Psoas muscle (tissue), 7 donors: ENCODE measurements at regions not wholly inside any gene's neighbourhood (a gene's known extent, or its start where the extent isn't known, plus 50 kb on each side); places are given as distances from the start of the nearest gene placed in this dataset.

Source experiments
- ATAC-seq, 4 donors: fragments of 200-7000 bp; cut with Tn5 transposase; one replicate each; pipeline ENCODE4 v1.9.1; 2020; ENCODE audit warnings: moderate library complexity in 3 of 4, mild to moderate bottlenecking in 2 of 4
- DNase-seq, 2 donors: peaks; one replicate each; pipeline ENCODE4 v3.0.0-alpha.2; 2020
- H3K27ac ChIP-seq: fragments of 200-600 bp; one replicate; pipeline ENCODE4 v1.8.0; 2022
- H3K27me3 ChIP-seq, 3 donors: fragments of 200-600 bp in 1 of 3; one replicate each; pipeline versions ENCODE4 v1.6.1 to v1.8.0; 2013 to 2022; ENCODE audit warnings: low read length in 2 of 3, mild to moderate bottlenecking in 2 of 3, moderate library complexity in 1 of 3; ENCODE audit not compliant: insufficient read depth in 3 of 3
- H3K36me3 ChIP-seq, 2 donors: fragments of 200-600 bp in 1 of 2; one replicate each; pipeline versions ENCODE4 v1.6.1 to v1.8.0; 2013 to 2022; ENCODE audit warnings: low read depth in 1 of 2, mild to moderate bottlenecking in 1 of 2, moderate library complexity in 1 of 2; ENCODE audit not compliant: insufficient read depth in 1 of 2
- H3K4me1 ChIP-seq: fragments of 200-600 bp; one replicate; pipeline ENCODE4 v1.8.0; 2022
- H3K4me3 ChIP-seq: fragments of 200-600 bp; one replicate; pipeline ENCODE4 v1.8.0; 2022; ENCODE audit warnings: mild to moderate bottlenecking
- H3K9me3 ChIP-seq: fragments of 200-600 bp; one replicate; pipeline ENCODE4 v1.8.0; 2022
- CTCF ChIP-seq: fragments of 200-600 bp; IDR thresholded peaks from one replicate; pipeline ENCODE4 v1.8.0; 2022; ENCODE audit warnings: antibody characterized with exemption
- WGBS, 3 donors: extraction: QIAGEN DNeasy Blood & Tissue Kit; methylation state at CpG; one replicate each; pipeline versions ENCODE4 v1.1.6 to v1.1.7; 2013; 5-methylcytosine and 5-hydroxymethylcytosine counted together
- intact Hi-C, 2 donors: fragments of 100-400 bp; cut with DNase I; formaldehyde crosslinking; loops; one replicate each; pipeline versions ENCODE4 v1.11.0 to v1.14.2; 2022
- donor health status: healthy with polysubstance abuse.
- donor health status: DM: no; HTN: no; CAD: no; lungs with moderate emphysema.
- donor health status: Bipolar disorder and iron deficiency.
- donor health status: healthy.
- donor health status: DM: yes; HTN: yes; CAD: no.
- donor health status: DM: no; HTN: no; CAD: no.
- donor health status: DM: yes; HTN: yes; CAD: no.

DNA sequence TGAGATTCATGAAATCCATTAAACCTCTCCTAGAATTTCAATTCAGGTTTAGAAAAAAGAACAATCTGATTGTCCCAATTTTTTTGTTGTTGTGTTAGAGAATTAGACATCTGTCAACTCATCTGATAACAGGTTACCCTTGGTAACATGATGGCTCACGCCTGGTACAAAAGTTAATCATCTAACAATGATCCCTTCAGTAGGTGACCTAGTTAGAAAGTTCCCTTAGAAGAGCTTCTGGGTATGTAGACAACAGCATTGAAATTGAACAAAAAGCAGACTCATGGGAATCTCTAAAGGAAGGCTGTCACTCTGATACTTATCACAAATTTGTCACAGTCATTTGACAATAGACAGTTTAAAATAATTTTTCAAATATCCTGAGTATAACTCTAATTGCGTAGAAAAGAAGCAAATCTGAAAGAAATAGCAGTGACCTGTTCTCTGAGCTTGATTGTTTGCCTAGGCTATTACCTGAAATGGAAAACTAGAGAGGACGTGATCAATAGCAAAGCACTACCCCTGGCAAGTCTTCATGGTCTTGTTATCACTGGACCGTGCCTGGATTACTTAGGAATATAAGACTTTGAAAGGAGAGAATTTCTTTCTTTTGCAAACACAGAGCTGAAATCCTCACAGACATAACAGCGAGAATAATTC, 880.4 kb upstream of the AGA start:
- no peak for DNase-seq
- no peaks in the 10 kb centered on the region for H3K36me3 ChIP-seq
- H3K9me3 ChIP-seq: peaks cover 14% of the 10 kb centered on the region
- WGBS, 3 donors: 75 to 82% (median 78%) methylated on average over 5 of the region's 5 CpGs
- H3K4me1 ChIP-seq: no peaks in the 10 kb centered on the region
- H3K4me3 ChIP-seq: no peak overlapping the region
- H3K27me3 ChIP-seq: no peaks in the 10 kb centered on the region
- intact Hi-C loops: no loop called here
- no peak for ATAC-seq
- no peak for TF ChIP-seq CTCF
- H3K27ac ChIP-seq: no peak overlapping the region

- no peak for ATAC-seq
- WGBS, 3 donors: 31 to 47% (median 36%) methylated on average over 3 of the region's 3 CpGs
- TF ChIP-seq CTCF: no peak
Measured at GRCh38 chr4:178329226-178329872, 887.1 kb upstream of the AGA start.

DNA sequence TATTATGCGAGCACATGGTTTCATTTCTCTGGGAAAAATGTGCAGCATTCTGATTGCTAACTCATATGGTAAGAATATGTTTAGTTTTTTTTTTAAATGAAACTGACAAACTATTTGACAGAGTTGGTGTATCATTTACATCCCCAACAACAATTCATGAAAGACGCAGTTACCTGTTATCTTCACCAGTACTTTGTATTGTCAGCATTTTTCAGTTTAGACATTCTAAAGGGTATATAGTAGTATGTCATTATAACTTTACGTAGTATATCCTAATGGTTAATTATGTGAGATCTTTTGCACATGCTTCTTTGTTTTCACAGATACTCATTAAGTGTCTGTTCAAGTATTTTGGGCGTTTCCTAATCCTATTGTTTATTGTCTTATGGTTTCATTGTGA, 891.1 kb upstream of the AGA start:
- TF ChIP-seq CTCF: no peak
- no peak for ATAC-seq
- no peak for DNase-seq
- no peak overlapping the region for H3K4me3 ChIP-seq
- H3K27ac ChIP-seq: no peak overlapping the region
- no peaks in the 10 kb centered on the region for H3K4me1 ChIP-seq
- no peaks in the 10 kb centered on the region for H3K9me3 ChIP-seq
- H3K27me3 ChIP-seq: no peaks in the 10 kb centered on the region
- intact Hi-C loops: no loop called here
- WGBS, 3 donors: 60 to 74% (median 72%) methylated on average over 4 of the region's 4 CpGs
- no peaks in the 10 kb centered on the region for H3K36me3 ChIP-seq

More at GRCh38 chr4:178329226-178329872, 887.1 kb upstream of the AGA start:
- H3K4me3 ChIP-seq: no peak overlapping the region
- no peaks in the 10 kb centered on the region for H3K36me3 ChIP-seq
- intact Hi-C loops: no loop called here
- no peaks in the 10 kb centered on the region for H3K9me3 ChIP-seq
- no peaks in the 10 kb centered on the region for H3K4me1 ChIP-seq
- no peaks in the 10 kb centered on the region for H3K27me3 ChIP-seq
- H3K27ac ChIP-seq: no peak overlapping the region
- no peak for DNase-seq

DNA sequence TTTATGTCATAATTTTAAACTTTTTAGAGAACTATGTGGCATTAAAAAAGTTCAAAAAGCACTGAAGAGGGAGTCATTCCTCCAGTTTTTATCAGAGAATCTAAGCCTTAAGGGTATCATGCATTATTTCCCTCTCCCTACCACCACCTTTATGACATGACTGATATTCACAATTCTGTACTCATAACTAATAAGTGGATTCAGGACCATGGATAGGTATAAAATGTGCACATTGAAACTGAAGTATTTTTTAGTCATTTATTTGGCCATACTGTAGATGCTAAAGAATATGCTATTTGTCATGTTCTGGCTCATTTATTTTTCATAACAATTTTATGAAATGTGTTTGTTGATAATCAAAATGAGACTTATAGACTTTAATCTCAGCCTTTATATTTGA, 897.5 kb upstream of the AGA start:
- Histone ChIP-seq H3K9me3 (no peaks in the 10 kb centered on the region), H3K4me3 (no peak overlapping the region), H3K36me3 (no peaks in the 10 kb centered on the region), H3K4me1 (no peaks in the 10 kb centered on the region), H3K27me3 (no peaks in the 10 kb centered on the region), H3K27ac (no peak overlapping the region)
- TF ChIP-seq CTCF: no peak
- intact Hi-C loops: no loop called here
- no peak for ATAC-seq
- no peak for DNase-seq

GRCh38 chr4:178340468-178340867, 898.2 kb upstream of the AGA start:
- ATAC-seq: no peak
- no peak for DNase-seq
- H3K9me3 ChIP-seq: no peaks in the 10 kb centered on the region
- H3K4me1 ChIP-seq: no peaks in the 10 kb centered on the region
- WGBS, 3 donors: 89 to 90% (median 89%) methylated on average over 7 of the region's 7 CpGs
- H3K27me3 ChIP-seq: no peaks in the 10 kb centered on the region
- TF ChIP-seq CTCF: no peak
- no peak overlapping the region for H3K4me3 ChIP-seq
- intact Hi-C loops: no loop called here
- H3K36me3 ChIP-seq: no peaks in the 10 kb centered on the region
- no peak overlapping the region for H3K27ac ChIP-seq
